SU-DHL-6 (cell line): ENCODE measurements at regions not wholly inside any gene's neighbourhood (a gene's known extent, or its start where the extent isn't known, plus 50 kb on each side); places are given as distances from the start of the nearest gene placed in this dataset.

ENCODE experiments used
- H2AFZ ChIP-seq: fragments of 200-600 bp; sonication (generic); 2 replicates; pipeline ENCODE4 v1.6.1; 2014; ENCODE audit warnings: low read depth, mild to moderate bottlenecking, moderate library complexity, mixed read lengths, antibody characterized with exemption, low read length; ENCODE audit not compliant: severe bottlenecking
- H3F3A ChIP-seq: fragments of 200-600 bp; shearing (Covaris generic); 2 replicates; pipeline ENCODE4 v1.6.0; 2016; ENCODE audit warnings: antibody characterized with exemption, mild to moderate bottlenecking; ENCODE audit not compliant: insufficient read depth
- H3K27ac ChIP-seq: fragments of 200-600 bp; sonication (generic); 2 replicates; pipeline ENCODE4 v1.5.1; 2016; ENCODE audit warnings: low read depth, mild to moderate bottlenecking, low read length, moderate library complexity, mixed read lengths
- H3K27me3 ChIP-seq: fragments of 200-600 bp; sonication (generic), shearing (Covaris generic); 2 replicates; pipeline ENCODE4 v1.6.0; 2014; ENCODE audit warnings: mild to moderate bottlenecking, low read length
- H3K36me3 ChIP-seq: fragments of 200-600 bp; sonication (generic); 2 replicates; pipeline ENCODE4 v1.6.1; 2014; ENCODE audit warnings: mild to moderate bottlenecking, low read length, mixed read lengths
- H3K4me2 ChIP-seq: fragments of 300-600, 200-600 bp; shearing (Covaris generic), sonication (generic); 2 replicates; pipeline ENCODE4 v1.6.0; 2014; ENCODE audit warnings: low read length, low read depth, mild to moderate bottlenecking; ENCODE audit not compliant: poor library complexity, severe bottlenecking
- H3K4me3 ChIP-seq: fragments of 200-600 bp; sonication (generic); 2 replicates; pipeline ENCODE4 v1.5.1; 2014; ENCODE audit warnings: antibody characterized with exemption, low read length, mild to moderate bottlenecking, mixed read lengths; ENCODE audit not compliant: insufficient read depth, poor library complexity, severe bottlenecking
- H3K79me2 ChIP-seq: fragments of 200-600 bp; sonication (generic); 2 replicates; pipeline ENCODE4 v1.6.1; 2014; ENCODE audit warnings: mild to moderate bottlenecking, low read length, moderate library complexity; ENCODE audit not compliant: insufficient read depth
- H3K9ac ChIP-seq: fragments of 200-600 bp; sonication (generic); 2 replicates; pipeline ENCODE4 v1.7.0; 2014; ENCODE audit warnings: mild to moderate bottlenecking, low read length
- H3K9me2 ChIP-seq: fragments of 200-600 bp; sonication (generic); replicated peaks from 2 replicates; pipeline ENCODE4 v1.6.1; 2014; ENCODE audit warnings: low read length; ENCODE audit not compliant: insufficient read depth
- H3K9me3 ChIP-seq: fragments of 200-600 bp; sonication (generic); 2 replicates; pipeline ENCODE4 v1.6.1; 2014; ENCODE audit warnings: low read length, mixed read lengths; ENCODE audit not compliant: insufficient read depth
- H4K20me1 ChIP-seq: fragments of 200-600 bp; sonication (generic); 2 replicates; pipeline ENCODE4 v1.6.1; 2014; ENCODE audit warnings: low read depth, mild to moderate bottlenecking, antibody characterized with exemption, low read length, moderate library complexity, mixed read lengths
- EZH2phosphoT487 ChIP-seq: fragments of 200-600 bp; sonication (generic), shearing (Covaris generic); conservative IDR thresholded peaks from 2 replicates; pipeline ENCODE4 v1.6.1; 2018; ENCODE audit warnings: mild to moderate bottlenecking, antibody characterized with exemption, low read length, moderate library complexity, mixed read lengths
- TF ChIP-seq, protein P1 (sequence below): fragments of 200-600 bp; sonication (generic); IDR thresholded peaks from one replicate; pipeline ENCODE4 v1.5.1; 2017; ENCODE audit warnings: antibody characterized with exemption, mild to moderate bottlenecking, low read length, moderate library complexity; ENCODE audit not compliant: insufficient read depth, poor library complexity, severe bottlenecking

GRCh38 chr2:15746703-15747550, 155.3 kb downstream of the DDX1 start:
- Histone ChIP-seq H3K27ac (no peak overlapping the region), H3K79me2 (no peaks in the 10 kb centered on the region), H4K20me1 (no peaks in the 10 kb centered on the region), H2AFZ (no peak overlapping the region), H3K9me2 (no peaks in the 10 kb centered on the region), H3K9ac (no peak overlapping the region), H3F3A (no peaks in the 10 kb centered on the region), H3K36me3 (no peaks in the 10 kb centered on the region), H3K27me3 (0 out of 2 replicates have a peak, but pooled peaks cover 2% of the 10 kb centered on the region), H3K9me3 (no peaks in the 10 kb centered on the region), H3K4me2 (no peak overlapping the region), H3K4me3 (no peak overlapping the region)
- TF ChIP-seq, protein P1, sequence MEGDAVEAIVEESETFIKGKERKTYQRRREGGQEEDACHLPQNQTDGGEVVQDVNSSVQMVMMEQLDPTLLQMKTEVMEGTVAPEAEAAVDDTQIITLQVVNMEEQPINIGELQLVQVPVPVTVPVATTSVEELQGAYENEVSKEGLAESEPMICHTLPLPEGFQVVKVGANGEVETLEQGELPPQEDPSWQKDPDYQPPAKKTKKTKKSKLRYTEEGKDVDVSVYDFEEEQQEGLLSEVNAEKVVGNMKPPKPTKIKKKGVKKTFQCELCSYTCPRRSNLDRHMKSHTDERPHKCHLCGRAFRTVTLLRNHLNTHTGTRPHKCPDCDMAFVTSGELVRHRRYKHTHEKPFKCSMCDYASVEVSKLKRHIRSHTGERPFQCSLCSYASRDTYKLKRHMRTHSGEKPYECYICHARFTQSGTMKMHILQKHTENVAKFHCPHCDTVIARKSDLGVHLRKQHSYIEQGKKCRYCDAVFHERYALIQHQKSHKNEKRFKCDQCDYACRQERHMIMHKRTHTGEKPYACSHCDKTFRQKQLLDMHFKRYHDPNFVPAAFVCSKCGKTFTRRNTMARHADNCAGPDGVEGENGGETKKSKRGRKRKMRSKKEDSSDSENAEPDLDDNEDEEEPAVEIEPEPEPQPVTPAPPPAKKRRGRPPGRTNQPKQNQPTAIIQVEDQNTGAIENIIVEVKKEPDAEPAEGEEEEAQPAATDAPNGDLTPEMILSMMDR = no peak
- TF ChIP-seq EZH2phosphoT487 = no peak

DNA sequence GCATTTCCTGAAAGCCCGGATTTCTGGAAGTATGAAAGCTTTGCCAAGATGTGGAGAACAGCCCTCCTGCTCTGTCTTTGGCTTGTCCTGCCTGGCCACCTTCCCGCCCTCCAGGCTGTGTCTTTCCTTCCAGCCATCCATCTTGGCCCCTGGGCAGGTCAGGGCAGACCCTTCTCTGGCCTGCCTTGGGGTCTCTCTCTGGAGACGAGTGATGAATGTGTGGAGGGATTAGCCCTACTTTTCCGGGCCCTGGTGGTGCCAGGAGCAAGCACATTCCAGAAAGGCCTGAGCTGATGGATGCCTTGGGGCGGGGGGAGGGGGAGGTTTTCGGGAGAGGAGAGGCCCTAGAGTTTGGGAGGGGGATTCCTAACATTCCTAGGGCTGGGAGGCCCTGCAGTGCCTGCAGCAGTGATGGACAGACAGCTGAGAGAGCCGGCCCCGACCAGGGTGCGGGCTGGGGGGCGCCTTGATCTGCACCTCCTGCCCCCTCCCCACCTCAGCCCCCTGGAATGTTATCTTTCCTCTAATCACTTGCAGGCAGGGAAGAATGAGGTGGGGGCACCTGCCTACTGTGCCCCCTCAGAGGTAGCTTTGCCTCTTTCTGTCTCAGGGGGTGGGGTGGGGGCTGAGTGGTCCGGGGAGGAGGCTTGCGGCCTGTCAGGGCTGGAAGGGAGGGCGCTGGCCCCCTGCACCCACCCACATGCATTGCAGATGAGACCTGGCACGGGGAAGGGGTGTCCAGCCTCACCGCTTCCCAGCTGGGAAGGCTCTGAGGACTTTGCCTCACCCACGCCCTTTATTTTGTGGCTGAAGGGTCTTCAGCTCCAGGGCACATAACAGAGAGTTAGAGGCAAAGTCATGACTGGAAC, 156.2 kb downstream of the DDX1 start:
- Histone ChIP-seq H3K9me2 (no peaks in the 10 kb centered on the region), H3F3A (no peaks in the 10 kb centered on the region), H3K79me2 (no peaks in the 10 kb centered on the region), H3K4me3 (no peak overlapping the region), H3K4me2 (no peak overlapping the region), H3K9ac (no peak overlapping the region), H4K20me1 (no peaks in the 10 kb centered on the region), H2AFZ (no peak overlapping the region), H3K9me3 (no peaks in the 10 kb centered on the region), H3K27me3 (no peaks in the 10 kb centered on the region), H3K27ac (no peak overlapping the region), H3K36me3 (no peaks in the 10 kb centered on the region)
- TF ChIP-seq EZH2phosphoT487 = no peak
- TF ChIP-seq, protein P1 = no peak

DNA sequence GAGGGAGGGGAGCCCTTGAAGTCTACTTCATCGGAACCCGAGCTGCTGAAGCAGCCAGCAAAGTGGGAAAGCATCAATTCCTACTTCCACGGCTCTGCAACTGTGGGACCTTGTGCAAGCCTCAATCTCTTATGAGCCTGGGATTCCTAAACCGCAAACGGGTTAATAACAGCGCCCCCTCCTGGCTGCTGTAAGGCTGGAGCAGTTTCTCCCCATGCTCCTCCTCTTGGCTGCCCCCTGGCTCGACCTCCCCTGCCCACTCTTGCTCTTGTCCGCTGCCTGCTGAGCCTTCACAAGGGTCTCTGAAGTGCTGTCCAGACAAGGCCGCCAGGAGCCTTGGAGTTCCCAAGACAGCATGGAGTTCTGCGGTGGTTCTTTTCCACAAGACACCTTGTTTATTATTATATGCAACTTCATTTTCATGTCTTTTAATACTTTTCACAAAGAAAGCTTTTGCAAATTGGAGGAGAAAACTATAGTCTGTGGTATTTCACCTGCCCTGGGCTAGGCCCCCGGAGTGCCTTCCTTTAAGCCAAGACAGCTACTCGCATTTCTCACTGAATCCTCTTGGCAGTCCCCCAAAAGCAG, 157.2 kb downstream of the DDX1 start:
- no peaks in the 10 kb centered on the region for H3K79me2 ChIP-seq
- H3K9me3 ChIP-seq = no peaks in the 10 kb centered on the region
- H3K4me2 ChIP-seq = no peak overlapping the region
- TF ChIP-seq, protein P1 = peak; percentile 34
- TF ChIP-seq EZH2phosphoT487 = no peak
- no peak overlapping the region for H3K4me3 ChIP-seq
- H3K27me3 ChIP-seq = no peaks in the 10 kb centered on the region
- H4K20me1 ChIP-seq = no peaks in the 10 kb centered on the region
- H3K9me2 ChIP-seq = no peaks in the 10 kb centered on the region
- H3K36me3 ChIP-seq = no peaks in the 10 kb centered on the region
- no peaks in the 10 kb centered on the region for H3F3A ChIP-seq
- no peak overlapping the region for H3K9ac ChIP-seq
- H3K27ac ChIP-seq = no peak overlapping the region
- H2AFZ ChIP-seq = no peak overlapping the region
